ENCODE measurements at regions not wholly inside any gene's neighbourhood (a gene's known extent, or its start where the extent isn't known, plus 50 kb on each side); places are given as distances from the start of the nearest gene placed in this dataset.

- TF ChIP-seq JUND (IDR thresholded peaks at IDR 0.05), result no peak
- TF ChIP-seq ATF3 (IDR thresholded peaks at IDR 0.05), result no peak
- no peak for TF ChIP-seq GABPA (IDR thresholded peaks at IDR 0.05 in 1 of 2, conservative IDR thresholded peaks at IDR 0.05 in 1 of 2)
- TF ChIP-seq SP1 (IDR thresholded peaks at IDR 0.05), result no peak
- no peak for TF ChIP-seq MAX (IDR thresholded peaks at IDR 0.05)
- TF ChIP-seq ZBTB33 (IDR thresholded peaks at IDR 0.05), result no peak
- TF ChIP-seq CTCF (IDR thresholded peaks at IDR 0.05; ENCODE audit: low read depth, low read length, missing input control), result no peak
- TF ChIP-seq EGR1 (IDR thresholded peaks at IDR 0.05; ENCODE audit: low read depth in 2 of 2), result no peak
- no peak for TF ChIP-seq REST (IDR thresholded peaks at IDR 0.05)
- no peak for TF ChIP-seq RXRA (IDR thresholded peaks at IDR 0.05)
- TF ChIP-seq FOXA1 (IDR thresholded peaks at IDR 0.05), result no peak
- no peak for TF ChIP-seq NR2F2 (IDR thresholded peaks at IDR 0.05)
- no peak for TF ChIP-seq RAD21 (IDR thresholded peaks at IDR 0.05)
- TF ChIP-seq YY1 (IDR thresholded peaks at IDR 0.05), result no peak
- TF ChIP-seq TAF1 (conservative IDR thresholded peaks at IDR 0.05), result no peak
- no peak for DNase-seq (ENCODE audit: low spot score)
- WGBS, result 57% methylated on average over 2 of the region's 2 CpGs
- H3K27ac ChIP-seq (ENCODE audit: low read depth in 1 of 2, low read length in 2 of 2), result no peak overlapping the region
- no peak overlapping the region for H3K4me3 ChIP-seq (ENCODE audit: low read depth in 1 of 3, low read length in 3 of 3)
- no peaks in the 10 kb centered on the region for H3K4me1 ChIP-seq (ENCODE audit: control insufficient read depth in 4 of 4, insufficient read depth in 4 of 4, low read length in 3 of 4)
- H3K9me3 ChIP-seq (ENCODE audit: control insufficient read depth in 4 of 4, low read length in 3 of 4), result no peaks in the 10 kb centered on the region
- no peak overlapping the region for H3K9ac ChIP-seq (ENCODE audit: low read depth in 1 of 2, low read length in 2 of 2)
- H3K36me3 ChIP-seq (ENCODE audit: control insufficient read depth in 4 of 4, insufficient read depth in 3 of 4, low read depth in 1 of 4, low read length in 3 of 4), result no peaks in the 10 kb centered on the region
- H3K27me3 ChIP-seq (ENCODE audit: control insufficient read depth in 4 of 4, insufficient read depth in 4 of 4, low read length in 3 of 4), result peaks cover 0 to 4% (median 0%) of the 10 kb centered on the region in 4 donors
Measured at GRCh38 chr10:89975771-89976170, 274.4 kb downstream of the KIF20B start.

GRCh38 chr10:89978081-89978480 is 276.7 kb downstream of the KIF20B start:
- Histone ChIP-seq H3K4me1 (ENCODE audit: control insufficient read depth in 4 of 4, insufficient read depth in 4 of 4, low read length in 3 of 4) (no peaks in the 10 kb centered on the region), H3K9ac (ENCODE audit: low read depth in 1 of 2, low read length in 2 of 2) (no peak overlapping the region), H3K9me3 (ENCODE audit: control insufficient read depth in 4 of 4, low read length in 3 of 4) (no peaks in the 10 kb centered on the region), H3K27me3 (ENCODE audit: control insufficient read depth in 4 of 4, insufficient read depth in 4 of 4, low read length in 3 of 4) (no peaks in the 10 kb centered on the region), H3K27ac (ENCODE audit: low read depth in 1 of 2, low read length in 2 of 2) (no peak overlapping the region), H3K36me3 (ENCODE audit: control insufficient read depth in 4 of 4, insufficient read depth in 3 of 4, low read depth in 1 of 4, low read length in 3 of 4) (no peaks in the 10 kb centered on the region), H3K4me3 (ENCODE audit: low read depth in 1 of 3, low read length in 3 of 3) (no peak overlapping the region)
- no peak for DNase-seq (ENCODE audit: low spot score)
- TF ChIP-seq MAX (IDR thresholded peaks at IDR 0.05), result no peak
- TF ChIP-seq SP1 (IDR thresholded peaks at IDR 0.05), result no peak
- no peak for TF ChIP-seq ATF3 (IDR thresholded peaks at IDR 0.05)
- TF ChIP-seq ZBTB33 (IDR thresholded peaks at IDR 0.05), result no peak
- no peak for TF ChIP-seq RAD21 (IDR thresholded peaks at IDR 0.05)
- TF ChIP-seq FOXA2 (IDR thresholded peaks at IDR 0.05), result no peak
- TF ChIP-seq HNF4G (IDR thresholded peaks at IDR 0.05), result no peak
- TF ChIP-seq EGR1 (IDR thresholded peaks at IDR 0.05; ENCODE audit: low read depth in 2 of 2), result no peak
- no peak for TF ChIP-seq NR2F2 (IDR thresholded peaks at IDR 0.05)
- no peak for TF ChIP-seq GABPA (IDR thresholded peaks at IDR 0.05 in 1 of 2, conservative IDR thresholded peaks at IDR 0.05 in 1 of 2)
- 39% methylated on average over 1 of the region's 1 CpG for WGBS
